ENCODE measurements at regions not wholly inside any gene's neighbourhood (a gene's known extent, or its start where the extent isn't known, plus 50 kb on each side); places are given as distances from the start of the nearest gene placed in this dataset.

GRCh38 chr5:92119110-92119509 is 736.0 kb upstream of the ARRDC3 start:
- no peak for TF ChIP-seq CTCF (IDR thresholded peaks at IDR 0.05)
- TF ChIP-seq ZFX (IDR thresholded peaks at IDR 0.05; ENCODE audit: borderline replicate concordance) = no peak
